OCI-LY1 (cell line): ENCODE measurements at regions not wholly inside any gene's neighbourhood (a gene's known extent, or its start where the extent isn't known, plus 50 kb on each side); places are given as distances from the start of the nearest gene placed in this dataset.

Source experiments
- CTCF ChIP-seq: fragments of 200-600 bp; sonication (generic), shearing (Covaris generic); IDR thresholded peaks from 2 replicates; pipeline ENCODE4 v1.5.1; 2017; ENCODE audit warnings: mild to moderate bottlenecking, antibody characterized with exemption, low read length, moderate library complexity, mixed read lengths
- EZH2 ChIP-seq: fragments of 200-600 bp; sonication (generic), shearing (Covaris generic); IDR thresholded peaks from 2 replicates; pipeline ENCODE4 v1.8.0; 2017; ENCODE audit warnings: borderline replicate concordance, mixed run types, mild to moderate bottlenecking, antibody characterized with exemption, low read length, moderate library complexity, mixed read lengths

DNA sequence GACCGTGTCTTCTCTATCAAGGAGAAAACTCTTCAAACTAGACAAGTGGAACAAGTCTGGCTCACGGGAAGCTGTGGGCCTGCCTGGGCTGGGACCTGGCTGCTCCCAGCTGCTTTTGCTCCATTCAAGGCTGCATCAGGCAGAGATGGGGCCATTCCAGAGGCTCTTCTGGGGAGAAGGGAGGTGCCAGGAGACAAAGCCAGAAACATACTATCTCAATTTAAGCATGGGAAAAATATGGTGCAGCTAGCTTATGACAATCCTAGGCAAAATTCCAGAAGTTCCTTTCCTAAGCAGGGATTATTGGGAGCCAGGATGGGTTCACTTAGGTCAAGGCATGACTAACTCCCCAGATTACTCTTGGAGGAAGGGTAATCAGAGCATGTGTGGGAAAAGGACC, 90.8 kb upstream of the SLC2A1 start:
- TF ChIP-seq CTCF (no peak), EZH2 (no peak)
